ENCODE measurements at regions not wholly inside any gene's neighbourhood (a gene's known extent, or its start where the extent isn't known, plus 50 kb on each side); places are given as distances from the start of the nearest gene placed in this dataset.

GRCh38 chr5:103667068-103667467 is 104.5 kb upstream of the NUDT12 start:
- no peak for TF ChIP-seq CTCF (IDR thresholded peaks at IDR 0.05)
- no peak for TF ChIP-seq POLR2A (IDR thresholded peaks at IDR 0.05)

Measured in right lobe of liver (tissue), 4 donors.